Upper lobe of left lung (tissue), 4 donors: ENCODE measurements at regions not wholly inside any gene's neighbourhood (a gene's known extent, or its start where the extent isn't known, plus 50 kb on each side); places are given as distances from the start of the nearest gene placed in this dataset.

ENCODE experiments used
- EP300 ChIP-seq, 4 donors: sonication (generic); formaldehyde crosslinking; IDR thresholded peaks; one replicate each; pipeline ENCODE4 v1.5.1; 2017; ENCODE audit warnings: antibody characterized with exemption in 4 of 4, control low read depth in 2 of 4
- POLR2A ChIP-seq, 4 donors: fragments of 450-650 bp; IDR thresholded peaks; one replicate each; pipeline ENCODE4 v1.5.1; 2016 to 2017; ENCODE audit warnings: antibody characterized with exemption in 4 of 4, mild to moderate bottlenecking in 2 of 4
- POLR2AphosphoS5 ChIP-seq, 2 donors: sonication (generic); formaldehyde crosslinking; IDR thresholded peaks; one replicate each; pipeline ENCODE4 v1.5.1; 2017; ENCODE audit warnings: antibody characterized with exemption in 2 of 2
- TF ChIP-seq, protein P1 (sequence below), 6 experiments: fragments of 450-650 bp in 4 of 6; fragments of 200-600 bp in 2 of 6; sonication (generic) in 2 of 6; IDR thresholded peaks; one replicate each; pipeline ENCODE4 v1.5.1; 2016 to 2019; ENCODE audit warnings: antibody characterized with exemption in 6 of 6

DNA sequence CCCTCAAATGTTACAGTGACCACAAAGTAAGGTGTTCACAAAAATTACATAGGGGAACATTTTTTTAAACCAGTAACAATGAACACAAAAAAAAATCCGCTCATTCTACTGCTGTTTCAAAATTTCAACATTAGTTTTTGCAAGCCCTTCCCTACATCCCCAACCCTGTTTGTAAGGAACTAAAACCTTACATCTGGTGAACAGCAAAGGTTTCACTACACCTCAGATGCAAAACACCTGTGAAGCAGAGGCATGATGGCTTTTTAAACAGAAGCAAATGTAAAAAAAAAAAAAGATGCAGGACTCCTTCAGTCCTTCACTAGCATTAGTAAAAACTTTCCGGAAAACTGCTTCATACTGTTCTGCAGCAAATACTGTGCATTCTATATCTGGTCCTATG lies 50.0 kb upstream of the API5 start:
- TF ChIP-seq POLR2A (IDR thresholded peaks at IDR 0.05) (no peak), POLR2AphosphoS5 (IDR thresholded peaks at IDR 0.05) (no peak), EP300 (IDR thresholded peaks at IDR 0.05) (no peak)
- TF ChIP-seq, protein P1, sequence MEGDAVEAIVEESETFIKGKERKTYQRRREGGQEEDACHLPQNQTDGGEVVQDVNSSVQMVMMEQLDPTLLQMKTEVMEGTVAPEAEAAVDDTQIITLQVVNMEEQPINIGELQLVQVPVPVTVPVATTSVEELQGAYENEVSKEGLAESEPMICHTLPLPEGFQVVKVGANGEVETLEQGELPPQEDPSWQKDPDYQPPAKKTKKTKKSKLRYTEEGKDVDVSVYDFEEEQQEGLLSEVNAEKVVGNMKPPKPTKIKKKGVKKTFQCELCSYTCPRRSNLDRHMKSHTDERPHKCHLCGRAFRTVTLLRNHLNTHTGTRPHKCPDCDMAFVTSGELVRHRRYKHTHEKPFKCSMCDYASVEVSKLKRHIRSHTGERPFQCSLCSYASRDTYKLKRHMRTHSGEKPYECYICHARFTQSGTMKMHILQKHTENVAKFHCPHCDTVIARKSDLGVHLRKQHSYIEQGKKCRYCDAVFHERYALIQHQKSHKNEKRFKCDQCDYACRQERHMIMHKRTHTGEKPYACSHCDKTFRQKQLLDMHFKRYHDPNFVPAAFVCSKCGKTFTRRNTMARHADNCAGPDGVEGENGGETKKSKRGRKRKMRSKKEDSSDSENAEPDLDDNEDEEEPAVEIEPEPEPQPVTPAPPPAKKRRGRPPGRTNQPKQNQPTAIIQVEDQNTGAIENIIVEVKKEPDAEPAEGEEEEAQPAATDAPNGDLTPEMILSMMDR (IDR thresholded peaks at IDR 0.05) = no peak
